HG03571 (cell line): ENCODE measurements at regions not wholly inside any gene's neighbourhood (a gene's known extent, or its start where the extent isn't known, plus 50 kb on each side); places are given as distances from the start of the nearest gene placed in this dataset.

Experiments
- ATAC-seq: cut with Tn5 transposase; IDR thresholded peaks from one replicate; pipeline ENCODE4 v1.9.1; 2021; ENCODE audit not compliant: unreplicated experiment

GRCh38 chr14:41409806-41410205 is 196.9 kb upstream of the LRFN5 start:
- ATAC-seq = no peak

- no peak for ATAC-seq
These were observed 202.6 kb upstream of the LRFN5 start for GRCh38 chr14:41404126-41404525.

DNA sequence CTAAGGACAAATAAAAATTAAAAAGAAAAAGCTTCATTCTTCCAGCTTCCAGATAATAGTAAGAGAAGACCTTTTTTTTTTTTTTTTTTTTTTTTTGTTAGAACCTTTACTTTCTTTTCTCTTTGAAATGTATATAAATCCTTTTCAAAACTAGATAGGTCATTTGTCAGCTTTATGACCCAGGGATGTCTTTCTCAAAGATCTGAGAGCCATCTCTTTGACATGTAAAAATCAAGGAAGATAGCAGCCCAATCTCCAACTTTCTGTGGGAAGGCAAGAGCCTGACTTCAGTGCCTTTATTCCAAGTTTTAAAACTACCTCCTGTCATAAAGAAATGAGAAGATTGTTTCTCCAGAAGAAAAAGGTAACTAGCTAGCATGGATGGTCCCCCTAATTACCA is 203.3 kb upstream of the LRFN5 start:
- no peak for ATAC-seq

GRCh38 chr14:41397926-41398325 is 208.8 kb upstream of the LRFN5 start:
- no peak for ATAC-seq

DNA sequence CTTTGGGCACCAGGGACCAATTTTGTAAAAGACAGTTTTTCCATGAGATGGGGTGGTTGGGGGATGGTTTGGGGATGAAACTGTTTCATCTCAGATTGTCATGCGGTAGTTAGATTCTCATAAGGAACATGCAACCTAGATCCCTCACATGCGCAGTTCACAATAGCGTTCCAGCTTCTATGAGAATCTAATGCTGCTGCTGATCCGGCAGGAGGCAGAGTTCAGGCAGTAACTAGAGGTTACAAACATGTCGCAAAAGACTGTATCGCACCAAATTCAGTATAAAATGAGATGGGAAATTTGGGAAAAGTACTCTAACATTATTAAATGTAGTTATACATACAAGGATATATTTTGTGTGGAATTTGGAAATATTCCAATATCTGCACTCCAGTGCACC is 213.2 kb upstream of the LRFN5 start:
- ATAC-seq = no peak

GRCh38 chr14:41392226-41392625 is 214.4 kb upstream of the LRFN5 start:
- ATAC-seq = no peak

- no peak for ATAC-seq
These were observed 217.3 kb upstream of the LRFN5 start for GRCh38 chr14:41389355-41389754.

GRCh38 chr14:41385797-41386196 is 220.9 kb upstream of the LRFN5 start:
- no peak for ATAC-seq

DNA sequence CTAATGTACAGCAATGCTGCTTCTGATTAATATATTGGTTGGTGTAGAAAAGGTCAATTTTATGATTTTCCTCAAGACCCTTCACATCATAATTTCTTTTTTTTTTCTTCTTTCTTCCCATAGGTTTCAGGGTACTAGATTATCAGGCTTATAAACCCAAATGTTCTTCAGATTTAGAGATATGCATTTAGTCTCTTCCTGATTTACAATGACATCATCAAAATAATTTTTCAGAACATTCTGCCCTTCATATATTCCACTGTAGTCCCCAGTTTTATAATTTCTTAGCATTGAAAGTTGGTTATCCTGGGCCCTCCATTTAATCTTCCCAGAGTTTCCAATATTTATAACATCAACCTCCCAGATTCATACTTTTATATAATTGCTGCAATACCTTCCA is 226.7 kb upstream of the LRFN5 start:
- no peak for ATAC-seq

- no peak for ATAC-seq
These were observed 228.2 kb upstream of the LRFN5 start for GRCh38 chr14:41378526-41378925.

- ATAC-seq = no peak
These were observed 228.7 kb upstream of the LRFN5 start for GRCh38 chr14:41377932-41378331.

DNA sequence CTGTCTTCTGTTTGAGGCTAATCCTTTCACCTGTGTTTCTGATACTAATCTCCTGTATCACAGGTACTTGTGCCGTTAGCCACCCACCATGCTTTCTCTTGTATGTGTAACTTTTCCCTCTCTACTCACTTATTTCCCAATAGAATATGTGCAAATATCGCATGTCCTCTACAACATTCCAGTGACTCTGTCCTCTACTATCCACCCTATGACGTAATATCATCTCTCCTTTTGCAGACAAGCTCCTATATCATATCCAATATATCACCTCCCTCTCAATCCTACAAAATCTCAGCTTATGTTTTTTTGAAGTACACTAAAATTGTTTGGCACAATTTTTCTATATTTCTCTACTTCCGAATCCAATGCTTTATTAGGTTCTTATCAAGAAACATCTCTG is 232.6 kb upstream of the LRFN5 start:
- no peak for ATAC-seq

GRCh38 chr14:41362139-41362538 is 244.5 kb upstream of the LRFN5 start:
- ATAC-seq = no peak

- ATAC-seq = no peak
These were observed 246.6 kb upstream of the LRFN5 start for GRCh38 chr14:41360126-41360525.

- no peak for ATAC-seq
These were observed 250.8 kb upstream of the LRFN5 start for GRCh38 chr14:41355866-41356265.

DNA sequence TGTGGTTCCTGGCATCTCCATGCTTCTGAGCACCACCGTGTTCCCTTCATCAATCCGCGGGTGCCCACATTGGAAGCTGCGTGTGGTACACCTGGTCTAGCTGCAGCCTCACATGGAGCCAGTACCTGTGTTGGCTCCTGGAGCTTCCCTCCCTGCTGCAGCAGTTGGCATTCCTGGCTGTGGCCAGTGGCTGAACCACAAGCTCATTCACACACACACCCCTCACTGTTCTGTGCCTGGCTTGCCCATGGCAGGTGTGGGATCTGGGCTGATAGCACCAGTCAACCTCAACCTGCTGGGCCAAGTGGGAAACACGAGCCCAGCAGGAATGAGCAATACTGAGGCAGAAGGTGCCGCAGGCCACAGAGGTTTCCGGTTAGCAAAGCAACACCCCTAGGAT is 256.2 kb upstream of the LRFN5 start:
- ATAC-seq = no peak

DNA sequence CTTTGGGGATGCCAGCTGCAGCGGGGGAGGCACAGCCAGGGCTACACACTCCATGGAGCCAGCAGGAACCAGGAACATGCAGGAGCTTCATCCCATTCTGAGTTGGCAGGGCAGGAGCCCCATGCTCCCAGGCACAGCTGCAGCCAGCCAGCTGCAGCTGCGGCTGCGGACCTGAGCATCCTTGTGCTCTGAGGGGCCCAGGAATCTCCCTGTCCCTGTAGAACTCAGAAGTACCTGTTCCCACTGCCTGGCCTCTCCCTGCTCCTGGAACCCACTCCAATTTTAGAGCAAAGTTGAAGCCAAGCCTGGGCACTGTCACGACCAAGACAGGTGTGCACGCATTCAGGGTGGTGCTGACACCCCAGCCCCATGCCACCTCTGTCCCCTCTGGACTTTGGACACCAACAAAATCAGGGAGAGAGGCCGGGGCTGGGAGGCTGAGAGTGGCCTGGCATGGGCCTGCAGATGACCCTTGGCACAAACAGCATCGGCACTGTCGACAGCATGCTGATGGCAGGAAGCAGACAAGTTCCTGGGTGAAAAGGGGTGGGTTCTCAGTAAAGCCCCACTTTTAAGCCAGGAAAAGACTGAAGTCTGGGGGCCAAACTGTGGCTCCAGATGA is 257.3 kb upstream of the LRFN5 start:
- no peak for ATAC-seq

DNA sequence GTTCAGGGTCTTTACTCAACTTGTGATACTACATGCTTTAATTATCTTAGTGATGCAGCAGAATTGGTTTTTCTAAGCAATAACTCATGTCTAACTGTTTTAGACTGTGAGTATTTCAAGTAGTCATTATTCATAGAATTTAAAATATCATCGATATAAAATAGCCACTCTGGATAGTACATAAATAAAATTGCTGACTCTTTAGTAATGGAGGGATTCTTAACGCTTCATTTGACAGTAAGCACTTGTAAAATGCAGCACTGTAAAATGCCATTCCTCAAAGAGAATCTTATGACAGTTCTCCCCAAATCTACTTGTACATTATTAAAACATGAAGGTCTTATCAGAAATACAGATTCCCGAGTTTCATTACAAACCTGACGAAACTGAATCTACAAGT is 262.8 kb upstream of the LRFN5 start:
- no peak for ATAC-seq

- ATAC-seq = no peak
These were observed 293.5 kb upstream of the LRFN5 start for GRCh38 chr14:41313196-41313595.

DNA sequence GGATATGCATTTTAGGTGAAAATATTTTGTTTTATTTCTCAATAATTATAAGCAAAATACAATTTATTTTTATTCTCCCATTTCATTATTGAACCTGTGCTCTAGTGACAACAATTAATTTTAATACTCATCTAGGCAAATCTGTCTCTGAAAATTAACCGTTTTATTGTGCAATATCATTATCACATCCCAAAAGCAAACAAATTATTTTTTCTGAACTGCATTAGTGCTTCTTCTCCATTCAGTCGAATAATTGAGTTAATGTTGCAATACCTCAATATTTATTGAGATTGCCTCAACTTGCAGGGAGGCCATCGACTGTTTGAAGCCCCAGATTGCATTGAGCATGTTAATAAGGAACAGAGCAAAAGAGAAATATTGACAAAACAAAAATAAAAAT is 303.2 kb upstream of the LRFN5 start:
- no peak for ATAC-seq

DNA sequence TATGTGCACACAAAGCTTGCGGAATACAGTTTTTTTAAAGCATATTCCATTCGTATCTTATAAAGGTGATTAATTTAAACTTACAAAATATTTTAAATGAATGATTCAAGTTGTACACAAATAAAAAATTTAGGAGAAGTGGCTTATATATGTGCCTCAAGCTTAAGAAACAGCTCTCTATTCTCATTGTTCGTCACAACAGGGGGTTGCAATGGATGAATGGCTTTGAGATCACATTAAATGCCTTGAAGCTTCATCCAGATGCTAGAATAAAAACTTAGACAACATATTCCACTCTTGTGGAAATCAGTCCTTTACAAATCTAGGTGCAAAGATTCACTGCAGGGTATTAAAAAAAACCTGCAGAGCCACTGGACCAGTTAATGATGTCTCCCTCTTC is 303.9 kb upstream of the LRFN5 start:
- ATAC-seq = no peak

- no peak for ATAC-seq
These were observed 306.8 kb upstream of the LRFN5 start for GRCh38 chr14:41299924-41300323.

GRCh38 chr14:41298328-41298690 is 308.4 kb upstream of the LRFN5 start:
- ATAC-seq = no peak
